Liver (tissue), 8 donors: ENCODE measurements at regions not wholly inside any gene's neighbourhood (a gene's known extent, or its start where the extent isn't known, plus 50 kb on each side); places are given as distances from the start of the nearest gene placed in this dataset.

Experiments used
- DNase-seq: peaks from one replicate; pipeline ENCODE4 v3.0.0-alpha.2; 2017; ENCODE audit warnings: low spot score
- H3K27ac ChIP-seq, 2 donors: one replicate each; pipeline ENCODE4 v1.7.0; 2013; ENCODE audit warnings: inconsistent platforms in 2 of 2, low read length in 2 of 2, control low read depth in 1 of 2, low read depth in 1 of 2, mild to moderate bottlenecking in 1 of 2
- H3K27me3 ChIP-seq, 4 donors: one replicate each; pipeline versions ENCODE4 v1.6.1 to v1.7.0; 2013; ENCODE audit warnings: low read length in 3 of 4, inconsistent platforms in 1 of 4, mild to moderate bottlenecking in 1 of 4, moderate library complexity in 1 of 4; ENCODE audit not compliant: control insufficient read depth in 4 of 4, insufficient read depth in 4 of 4
- H3K36me3 ChIP-seq, 4 donors: one replicate each; pipeline versions ENCODE4 v1.6.1 to v1.7.0; 2013; ENCODE audit warnings: low read length in 3 of 4, mild to moderate bottlenecking in 3 of 4, low read depth in 1 of 4, moderate library complexity in 1 of 4; ENCODE audit not compliant: control insufficient read depth in 4 of 4, insufficient read depth in 3 of 4
- H3K4me1 ChIP-seq, 4 donors: one replicate each; pipeline versions ENCODE4 v1.6.1 to v1.7.0; 2013; ENCODE audit warnings: low read length in 3 of 4, mild to moderate bottlenecking in 3 of 4, moderate library complexity in 1 of 4; ENCODE audit not compliant: control insufficient read depth in 4 of 4, insufficient read depth in 4 of 4
- H3K4me3 ChIP-seq, 3 donors: one replicate each; pipeline versions ENCODE4 v1.6.1 to v1.7.0; 2013; ENCODE audit warnings: low read length in 3 of 3, control low read depth in 1 of 3, low read depth in 1 of 3, mild to moderate bottlenecking in 1 of 3
- H3K9ac ChIP-seq, 2 donors: one replicate each; pipeline ENCODE4 v1.7.0; 2013; ENCODE audit warnings: low read length in 2 of 2, mild to moderate bottlenecking in 2 of 2, moderate library complexity in 2 of 2, control low read depth in 1 of 2, low read depth in 1 of 2
- H3K9me3 ChIP-seq, 4 donors: one replicate each; pipeline versions ENCODE4 v1.6.1 to v1.7.0; 2013; ENCODE audit warnings: low read length in 3 of 4; ENCODE audit not compliant: control insufficient read depth in 4 of 4
- ATF3 ChIP-seq: IDR thresholded peaks from 2 replicates; pipeline ENCODE4 v1.6.1; 2016; ENCODE audit warnings: antibody characterized with exemption
- CTCF ChIP-seq: fragments of 150-350 bp; IDR thresholded peaks from 2 replicates; pipeline ENCODE4 v1.5.1; 2017; ENCODE audit warnings: improper control_type of control experiment, low read depth, low read length; ENCODE audit not compliant: missing input control
- EGR1 ChIP-seq, 2 donors: IDR thresholded peaks; 2 replicates each; pipeline ENCODE4 v1.6.1; 2016 to 2018; ENCODE audit warnings: antibody characterized with exemption in 2 of 2, low read depth in 2 of 2
- FOXA1 ChIP-seq: IDR thresholded peaks from 2 replicates; pipeline ENCODE4 v1.6.1; 2016; ENCODE audit warnings: antibody characterized with exemption
- FOXA2 ChIP-seq: IDR thresholded peaks from 2 replicates; pipeline ENCODE4 v1.6.1; 2016; ENCODE audit warnings: antibody characterized with exemption
- GABPA ChIP-seq, 2 donors: IDR thresholded peaks in 1 of 2; conservative IDR thresholded peaks in 1 of 2; 2 replicates each; pipeline ENCODE4 v1.6.1; 2016; ENCODE audit warnings: antibody characterized with exemption in 2 of 2, mild to moderate bottlenecking in 1 of 2, moderate library complexity in 1 of 2
- JUND ChIP-seq, 2 donors: IDR thresholded peaks; 2 replicates each; pipeline ENCODE4 v1.6.1; 2016; ENCODE audit warnings: antibody characterized with exemption in 2 of 2
- MAX ChIP-seq: IDR thresholded peaks from 2 replicates; pipeline ENCODE4 v1.6.1; 2016; ENCODE audit warnings: antibody characterized with exemption
- NR2F2 ChIP-seq: IDR thresholded peaks from 2 replicates; pipeline ENCODE4 v1.6.1; 2016; ENCODE audit warnings: antibody characterized with exemption
- RAD21 ChIP-seq, 2 donors: IDR thresholded peaks; 2 replicates each; pipeline ENCODE4 v1.6.1; 2016; ENCODE audit warnings: antibody characterized with exemption in 2 of 2, mild to moderate bottlenecking in 2 of 2
- REST ChIP-seq: IDR thresholded peaks from 2 replicates; pipeline ENCODE4 v1.6.1; 2016; ENCODE audit warnings: antibody characterized with exemption, mild to moderate bottlenecking
- RXRA ChIP-seq, 2 donors: IDR thresholded peaks; 2 replicates each; pipeline ENCODE4 v1.6.1; 2017 to 2018; ENCODE audit warnings: antibody characterized with exemption in 2 of 2, mild to moderate bottlenecking in 1 of 2
- SP1 ChIP-seq: IDR thresholded peaks from 2 replicates; pipeline ENCODE4 v1.6.1; 2018; ENCODE audit warnings: antibody characterized with exemption, mild to moderate bottlenecking
- TAF1 ChIP-seq: conservative IDR thresholded peaks from 2 replicates; pipeline ENCODE4 v1.6.1; 2016; ENCODE audit warnings: antibody characterized with exemption, mild to moderate bottlenecking
- ZBTB33 ChIP-seq: IDR thresholded peaks from 2 replicates; pipeline ENCODE4 v1.6.1; 2016; ENCODE audit warnings: antibody characterized with exemption
- WGBS: extraction: QIAGEN DNeasy Blood & Tissue Kit; methylation state at CpG from one replicate; pipeline ENCODE4 v1.1.7; 2013; 5-methylcytosine and 5-hydroxymethylcytosine counted together
- donor health status: healthy.
- donor health status: healthy.
- donor health status: healthy.
- donor health status: healthy.
- donor health status: healthy.

- Histone ChIP-seq H3K9ac (no peak overlapping the region), H3K4me3 (no peak overlapping the region), H3K4me1 (no peaks in the 10 kb centered on the region), H3K9me3 (no peaks in the 10 kb centered on the region), H3K27me3 (no peaks in the 10 kb centered on the region), H3K27ac (no peak overlapping the region), H3K36me3 (no peaks in the 10 kb centered on the region)
- DNase-seq: no peak
- TF ChIP-seq RXRA (IDR thresholded peaks at IDR 0.05) (no peak), JUND (IDR thresholded peaks at IDR 0.05) (no peak), SP1 (no peak), RAD21 (IDR thresholded peaks at IDR 0.05) (no peak), EGR1 (IDR thresholded peaks at IDR 0.05; ENCODE audit: low read depth in 2 of 2) (no peak), CTCF (no peak), GABPA (IDR thresholded peaks at IDR 0.05 in 1 of 2, conservative IDR thresholded peaks at IDR 0.05 in 1 of 2) (no peak)
Measured at GRCh38 chr15:38944536-38944935, 379.9 kb upstream of the RASGRP1 start.

GRCh38 chr15:38945551-38946298 lies 381.1 kb upstream of the RASGRP1 start:
- Histone ChIP-seq H3K27ac (no peak overlapping the region), H3K4me3 (no peak overlapping the region), H3K9me3 (no peaks in the 10 kb centered on the region), H3K36me3 (no peaks in the 10 kb centered on the region), H3K27me3 (no peaks in the 10 kb centered on the region), H3K9ac (no peak overlapping the region), H3K4me1 (no peaks in the 10 kb centered on the region)
- TF ChIP-seq RAD21 (IDR thresholded peaks at IDR 0.05) (no peak), FOXA1 (no peak), TAF1 (no peak)
- WGBS: 75% methylated on average over 5 of the region's 5 CpGs
- DNase-seq: no peak

GRCh38 chr15:38954090-38954489 lies 389.5 kb upstream of the RASGRP1 start:
- H3K4me1 ChIP-seq: no peaks in the 10 kb centered on the region
- DNase-seq: no peak
- H3K9me3 ChIP-seq: no peaks in the 10 kb centered on the region
- no peak overlapping the region for H3K27ac ChIP-seq
- no peaks in the 10 kb centered on the region for H3K36me3 ChIP-seq
- 84% methylated on average over 3 of the region's 3 CpGs for WGBS
- H3K9ac ChIP-seq: no peak overlapping the region
- no peak for TF ChIP-seq SP1
- no peak for TF ChIP-seq NR2F2
- TF ChIP-seq TAF1: no peak
- no peak for TF ChIP-seq REST
- no peak for TF ChIP-seq FOXA2
- TF ChIP-seq JUND (IDR thresholded peaks at IDR 0.05): no peak
- TF ChIP-seq ZBTB33: no peak
- no peak for TF ChIP-seq GABPA (IDR thresholded peaks at IDR 0.05 in 1 of 2, conservative IDR thresholded peaks at IDR 0.05 in 1 of 2)
- no peak for TF ChIP-seq MAX
- no peak for TF ChIP-seq CTCF
- no peak for TF ChIP-seq RXRA (IDR thresholded peaks at IDR 0.05)
- no peak for TF ChIP-seq ATF3
- TF ChIP-seq EGR1 (IDR thresholded peaks at IDR 0.05; ENCODE audit: low read depth in 2 of 2): no peak
- TF ChIP-seq FOXA1: no peak
- no peak for TF ChIP-seq RAD21 (IDR thresholded peaks at IDR 0.05)
- H3K27me3 ChIP-seq: no peaks in the 10 kb centered on the region
- H3K4me3 ChIP-seq: no peak overlapping the region
